Left ventricle myocardium superior (tissue), 1 donor: ENCODE measurements at regions not wholly inside any gene's neighbourhood (a gene's known extent, or its start where the extent isn't known, plus 50 kb on each side); places are given as distances from the start of the nearest gene placed in this dataset.

ENCODE experiments used
- ATAC-seq: fragments of 200-7000 bp; cut with Tn5 transposase; one replicate; pipeline ENCODE4 v1.9.1; 2020; ENCODE audit warnings: mild to moderate bottlenecking, moderate library complexity
- DNase-seq: peaks from one replicate; pipeline ENCODE4 v3.0.0-alpha.2; 2020
- intact Hi-C: fragments of 100-400 bp; cut with micrococcal nuclease; formaldehyde crosslinking; loops from one replicate; pipeline ENCODE4 v1.11.0; 2022
- donor health status: DM: no; HTN: yes; CAD: no; lungs with severe emphysema.

DNA sequence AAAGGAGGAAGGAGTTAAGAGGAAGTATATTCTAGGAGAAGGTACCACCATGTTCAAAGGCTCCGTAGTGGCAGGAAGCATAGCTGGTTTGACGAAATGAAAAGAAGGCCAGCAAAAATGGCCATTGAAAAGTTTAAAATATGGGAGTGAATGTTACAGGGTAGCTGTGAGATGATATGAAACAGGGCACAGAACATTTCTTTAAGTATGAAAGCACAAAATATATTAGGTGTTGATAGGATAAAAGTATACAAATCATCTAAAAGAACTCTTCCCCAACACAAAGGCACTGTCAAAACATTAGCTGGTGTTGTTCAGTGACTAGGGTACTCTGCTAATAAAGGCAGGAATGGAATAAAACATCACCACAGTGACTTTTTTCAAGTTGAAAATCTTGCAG is 216.2 kb downstream of the LRRN1 start:
- no peak for ATAC-seq
- intact Hi-C loops = no loop called here
- DNase-seq = no peak

DNA sequence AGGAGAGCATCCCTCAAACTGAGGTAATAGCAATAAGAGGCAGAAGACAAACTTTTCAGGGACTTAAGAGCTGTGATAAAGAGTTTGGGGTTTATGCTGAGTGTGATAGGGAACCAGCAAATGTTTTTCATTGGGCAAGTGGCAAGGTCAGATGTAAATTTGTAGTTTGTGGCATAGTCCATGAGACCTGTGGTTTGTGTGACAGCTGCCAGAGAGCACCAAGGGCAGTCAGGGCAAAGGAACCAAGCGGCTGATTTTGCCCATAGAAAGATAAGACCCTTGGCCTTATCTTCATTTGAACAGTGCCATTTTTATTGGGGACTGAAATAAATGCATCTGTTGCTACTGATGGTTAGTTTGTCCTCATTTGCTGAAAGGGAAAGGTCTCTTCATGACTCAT is 220.3 kb downstream of the LRRN1 start:
- intact Hi-C loops = no loop called here
- DNase-seq (no peak), ATAC-seq (no peak)

DNA sequence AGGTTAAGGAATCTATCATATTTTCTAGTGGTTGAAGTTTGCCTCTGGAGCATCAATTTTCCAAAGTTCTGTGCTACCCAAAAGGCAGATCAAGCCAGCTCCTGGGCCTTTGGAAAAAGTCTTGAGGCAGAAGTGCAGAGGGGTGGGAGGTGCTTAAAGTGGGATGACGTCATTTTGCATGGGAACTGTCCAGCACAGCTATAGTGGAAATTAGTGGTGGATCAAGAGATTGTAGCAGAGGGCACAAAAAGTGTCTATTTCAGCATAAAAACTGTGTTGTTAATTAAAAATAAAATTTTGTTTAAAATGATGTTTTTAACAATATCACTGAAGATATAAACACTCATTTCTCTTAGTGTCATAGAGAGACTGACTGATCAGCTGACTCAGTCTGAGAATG is 221.9 kb downstream of the LRRN1 start:
- ATAC-seq (no peak), DNase-seq (no peak)
- intact Hi-C loops = no loop called here

DNA sequence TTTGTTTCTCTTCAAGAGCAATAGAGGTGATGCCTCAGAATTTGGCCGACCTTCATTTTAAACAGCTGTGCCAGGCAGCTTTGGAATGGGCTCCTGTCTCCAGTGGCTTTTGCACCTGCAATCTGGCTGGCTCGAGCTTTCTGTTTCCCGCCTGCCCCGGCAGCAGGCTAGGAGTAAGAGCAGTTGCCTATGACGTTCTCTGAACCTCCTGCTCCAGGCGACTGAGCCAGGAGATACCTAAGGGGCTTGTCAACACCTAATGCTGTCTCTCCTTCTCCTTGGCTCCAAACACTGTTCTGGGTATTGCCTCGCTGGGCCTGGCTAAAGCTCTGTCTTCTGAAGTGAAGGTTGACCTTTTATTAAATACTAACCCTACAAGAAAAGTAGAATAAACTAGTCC is 229.9 kb downstream of the LRRN1 start:
- intact Hi-C loops = no loop called here
- ATAC-seq (peak; percentile 99), DNase-seq (peak; percentile 78)

DNA sequence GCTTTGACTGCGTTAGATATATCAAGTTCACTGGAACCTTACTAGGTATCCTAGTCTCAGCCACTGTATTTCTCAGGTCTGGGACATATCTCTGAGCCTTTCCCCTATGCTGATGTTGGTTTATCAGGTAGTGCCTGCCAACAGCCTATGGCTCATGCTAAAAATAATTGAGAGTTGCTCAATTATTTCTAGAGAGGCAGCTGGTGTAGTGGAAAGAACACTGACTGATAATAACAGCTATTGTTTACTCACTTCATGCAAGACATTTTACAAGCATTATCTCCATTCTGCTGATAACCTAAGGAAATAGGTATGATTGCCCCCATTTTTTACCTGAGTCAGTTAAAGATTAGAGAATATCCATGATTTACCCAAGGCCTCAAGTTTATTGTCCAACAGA is 231.4 kb downstream of the LRRN1 start:
- intact Hi-C loops = no loop called here
- DNase-seq (no peak), ATAC-seq (peak; percentile 87)

DNA sequence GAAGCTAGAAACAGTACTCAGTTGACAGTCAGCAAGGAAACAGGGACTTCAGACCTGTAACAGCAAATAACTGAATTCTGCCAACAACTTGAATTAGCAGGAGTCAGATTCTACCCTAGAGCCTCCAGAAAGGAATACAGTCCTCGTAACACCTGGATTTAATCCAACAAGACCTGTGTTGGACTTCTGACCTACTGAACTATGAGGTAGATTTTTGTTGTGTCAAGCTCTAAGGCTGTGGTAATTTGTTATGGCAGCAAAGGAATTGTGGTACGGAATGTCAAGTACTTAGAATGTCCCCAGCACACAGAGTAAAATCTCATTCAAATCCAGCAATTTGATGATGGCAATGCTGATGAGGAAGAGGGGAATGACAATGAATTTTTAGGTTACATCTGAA is 234.1 kb downstream of the LRRN1 start:
- ATAC-seq (no peak), DNase-seq (no peak)
- intact Hi-C loops = no loop called here

DNA sequence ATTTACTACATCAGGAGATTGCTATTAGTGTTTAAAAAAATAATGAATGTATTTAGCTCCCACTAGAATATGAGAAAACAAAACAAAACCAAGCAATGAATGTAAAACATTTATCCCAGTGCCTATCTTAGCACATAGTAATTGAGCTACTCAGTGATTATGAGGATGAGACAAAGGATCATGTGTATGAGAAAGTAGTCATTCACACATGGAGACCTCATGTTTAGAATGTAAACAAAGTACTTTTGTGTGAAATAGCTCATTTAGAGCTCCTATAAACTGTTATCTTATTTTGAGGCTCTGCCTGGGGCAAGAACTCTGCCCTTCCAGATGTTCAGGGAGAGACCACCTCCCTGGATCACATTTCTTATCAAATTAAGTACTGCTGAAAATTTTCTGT is 236.8 kb downstream of the LRRN1 start:
- DNase-seq = no peak
- ATAC-seq = no peak
- intact Hi-C loops = no loop called here

DNA sequence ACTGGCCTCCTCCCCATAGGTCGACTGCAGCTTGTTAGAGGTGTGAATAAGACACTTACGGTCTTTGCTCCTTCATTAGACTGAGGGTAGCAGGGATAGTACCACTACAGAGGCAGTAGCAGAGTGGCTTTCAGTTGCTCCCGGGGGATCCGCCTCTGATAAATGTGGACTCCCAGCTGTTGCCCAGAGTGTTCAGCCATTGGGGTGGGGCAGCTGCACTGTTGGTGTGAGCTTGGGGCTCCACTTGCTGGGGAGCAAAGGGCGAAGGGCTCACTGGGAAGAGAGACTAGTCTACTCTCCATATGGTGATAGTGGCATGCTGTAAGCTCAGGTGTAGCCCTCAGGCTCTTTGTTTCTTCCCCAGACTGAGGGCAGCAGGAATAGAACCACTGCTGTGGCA is 239.1 kb downstream of the LRRN1 start:
- ATAC-seq (no peak), DNase-seq (no peak)
- intact Hi-C loops = no loop called here

DNA sequence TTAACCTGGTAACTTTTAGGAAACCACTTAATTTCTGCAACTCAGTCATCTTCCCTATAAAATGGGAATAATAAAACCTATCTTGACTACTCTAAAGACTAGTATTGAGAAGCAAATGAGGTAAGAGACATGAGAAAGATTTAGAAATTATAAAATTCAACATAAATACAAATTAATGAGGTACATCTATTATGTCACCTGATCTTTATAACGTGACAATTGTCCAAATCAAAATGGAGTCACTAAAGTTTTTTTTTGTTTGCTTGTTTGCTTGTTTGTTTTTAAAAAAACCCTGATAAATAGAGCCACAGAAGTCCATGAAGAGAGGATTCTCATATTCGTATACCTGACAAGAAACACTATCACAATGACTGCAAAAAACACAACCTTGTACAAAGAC is 242.8 kb downstream of the LRRN1 start:
- intact Hi-C loops = no loop called here
- ATAC-seq = no peak

DNA sequence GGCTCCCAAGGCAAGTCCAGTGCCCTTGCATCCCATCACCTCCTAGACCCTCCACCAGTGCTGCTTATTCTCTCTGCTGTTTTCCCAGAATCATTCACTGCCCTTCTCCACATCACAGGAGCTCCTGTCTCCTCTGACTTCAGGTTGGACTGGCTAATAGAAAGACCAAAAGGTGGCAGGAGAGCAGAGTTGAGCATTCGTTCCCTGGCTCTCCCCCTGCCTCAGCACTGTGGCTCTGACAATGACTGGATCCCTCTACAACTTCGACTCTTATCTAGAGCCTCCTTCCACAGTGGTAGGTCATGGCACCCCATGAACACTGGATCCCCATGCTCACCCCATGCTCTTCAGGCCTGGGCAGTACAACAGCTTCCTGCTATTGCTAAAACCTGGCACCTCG is 243.6 kb downstream of the LRRN1 start:
- intact Hi-C loops = no loop called here
- ATAC-seq (no peak), DNase-seq (no peak)

More for the DNA sequence above, 242.8 kb downstream of the LRRN1 start:
- no peak for DNase-seq

DNA sequence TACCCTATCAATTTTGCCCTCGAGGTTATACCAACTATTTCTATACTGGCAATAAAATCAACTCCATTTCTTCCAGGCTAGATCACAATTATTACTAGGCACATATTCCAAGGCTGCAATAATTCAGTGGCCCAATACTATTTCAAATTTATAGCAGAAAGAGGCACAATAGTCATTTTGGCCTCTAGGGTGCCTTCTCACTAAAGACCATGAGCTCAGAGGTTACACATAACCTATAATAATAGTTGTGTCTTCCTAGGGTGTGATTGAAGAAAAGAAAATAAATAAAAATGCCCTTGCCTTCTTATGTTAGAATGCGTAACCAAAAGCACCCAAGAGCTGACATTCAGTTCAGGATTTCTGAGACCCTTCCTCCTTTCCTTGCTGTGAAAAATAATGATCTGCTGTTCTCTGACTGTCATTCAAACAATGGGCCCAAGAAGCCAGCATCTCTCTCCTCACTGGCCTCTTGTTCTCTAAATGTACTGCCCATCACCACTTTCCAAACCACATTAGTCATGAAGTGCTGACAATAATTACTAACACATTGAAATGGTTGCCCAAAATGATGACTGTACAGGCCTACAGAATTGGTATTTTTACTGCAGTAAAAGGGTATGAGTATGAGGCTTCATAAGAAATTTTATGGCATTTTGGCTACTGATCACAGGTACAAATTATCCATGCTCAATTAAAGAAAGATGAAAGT is 244.8 kb downstream of the LRRN1 start:
- DNase-seq (no peak), ATAC-seq (no peak)
- intact Hi-C loops = no loop called here

DNA sequence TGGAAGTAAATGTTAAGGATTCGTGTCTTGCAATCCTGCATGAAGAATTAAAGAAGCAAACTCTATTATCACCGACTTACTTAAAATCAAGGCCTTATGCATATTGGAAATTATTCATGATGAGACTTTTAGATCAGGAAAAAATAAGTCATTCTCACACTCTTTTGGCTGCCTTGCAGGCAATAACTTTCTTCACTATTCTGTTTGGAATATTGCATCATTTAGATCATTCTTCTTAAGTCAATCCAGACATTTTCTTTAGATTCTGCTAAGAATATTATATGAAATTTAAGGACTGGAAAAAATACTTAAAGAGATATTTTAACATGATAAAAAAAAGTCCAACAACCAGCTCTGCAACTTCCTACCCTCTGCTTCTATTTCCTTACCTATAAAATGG is 245.4 kb downstream of the LRRN1 start:
- intact Hi-C loops = no loop called here
- ATAC-seq = no peak
- no peak for DNase-seq

DNA sequence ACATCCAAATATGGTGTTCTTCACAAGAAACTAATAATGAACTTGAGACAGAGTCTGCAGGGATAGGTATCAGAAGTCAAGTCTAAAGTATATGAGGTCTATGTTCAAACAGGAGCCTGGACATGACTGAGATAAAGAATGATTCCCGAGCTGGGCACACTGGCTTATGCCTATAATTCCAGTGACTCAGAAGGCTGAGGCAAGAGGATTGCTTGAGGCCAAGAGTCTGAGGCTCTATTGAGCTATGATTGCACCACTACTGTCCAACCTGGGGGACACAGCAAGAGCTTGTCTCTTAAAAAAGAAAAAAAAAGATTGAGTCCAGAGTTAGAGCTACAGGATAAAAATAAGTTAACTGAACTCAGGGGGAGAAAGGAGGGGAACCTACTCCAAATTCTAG is 246.5 kb downstream of the LRRN1 start:
- intact Hi-C loops = no loop called here
- no peak for ATAC-seq
- DNase-seq = no peak

DNA sequence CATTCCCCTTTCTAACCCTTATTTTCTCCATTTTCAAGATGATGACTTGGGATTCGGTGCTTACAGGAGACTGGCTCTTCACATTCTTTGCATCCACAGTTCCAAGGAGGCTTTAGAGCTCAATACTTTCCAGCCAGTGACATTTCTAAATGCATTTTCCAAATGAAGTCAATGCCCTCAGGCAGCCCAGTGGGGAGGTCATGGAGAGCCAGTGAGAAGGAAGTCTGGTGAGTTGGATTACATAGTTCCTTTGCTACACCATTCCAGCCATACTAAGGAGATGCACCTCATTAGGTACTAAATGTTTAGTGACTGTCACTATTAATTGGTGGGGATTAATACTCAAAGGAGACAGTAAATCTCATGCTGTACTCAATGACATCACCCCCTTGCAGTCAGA is 248.1 kb downstream of the LRRN1 start:
- ATAC-seq (no peak), DNase-seq (no peak)
- intact Hi-C loops = no loop called here

DNA sequence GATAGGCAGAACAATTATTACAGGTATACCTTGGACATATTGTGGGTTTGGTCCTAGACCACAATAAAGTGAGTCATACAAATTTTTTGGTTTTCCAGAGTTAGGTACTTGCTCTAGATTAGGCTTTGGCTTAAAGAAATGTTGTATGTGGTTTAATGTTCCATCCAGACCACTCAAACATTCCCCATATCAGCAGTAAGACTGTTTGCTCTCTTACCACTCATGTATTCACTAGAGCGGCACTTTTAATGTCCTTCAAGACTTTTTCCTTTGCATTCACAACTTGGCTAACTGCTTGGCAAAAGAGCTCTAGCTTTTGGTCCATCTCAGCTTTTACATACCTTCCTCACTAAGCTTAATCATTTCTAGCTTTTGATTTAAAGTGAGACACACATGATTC is 250.5 kb upstream of the SETMAR start:
- intact Hi-C loops = no loop called here
- DNase-seq (no peak), ATAC-seq (no peak)

DNA sequence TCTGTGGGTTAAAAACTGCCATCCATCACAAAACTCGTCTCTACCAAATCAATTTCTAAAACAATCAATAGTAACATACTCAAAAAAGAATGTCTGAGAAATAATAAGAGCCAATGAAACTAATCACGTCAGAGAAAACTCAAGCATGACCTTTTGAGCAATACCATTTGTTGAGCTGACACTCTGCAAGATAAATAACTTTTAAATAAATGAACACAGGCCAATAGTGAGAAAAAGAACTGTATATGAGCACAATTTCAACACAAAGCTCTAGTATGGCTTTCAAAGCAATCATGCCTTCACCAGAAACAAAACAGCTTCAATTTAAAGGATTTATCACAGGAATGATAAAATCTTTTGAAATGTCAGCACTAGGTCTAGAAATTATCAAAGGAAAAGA is 249.2 kb upstream of the SETMAR start:
- intact Hi-C loops = no loop called here
- ATAC-seq (no peak), DNase-seq (no peak)

DNA sequence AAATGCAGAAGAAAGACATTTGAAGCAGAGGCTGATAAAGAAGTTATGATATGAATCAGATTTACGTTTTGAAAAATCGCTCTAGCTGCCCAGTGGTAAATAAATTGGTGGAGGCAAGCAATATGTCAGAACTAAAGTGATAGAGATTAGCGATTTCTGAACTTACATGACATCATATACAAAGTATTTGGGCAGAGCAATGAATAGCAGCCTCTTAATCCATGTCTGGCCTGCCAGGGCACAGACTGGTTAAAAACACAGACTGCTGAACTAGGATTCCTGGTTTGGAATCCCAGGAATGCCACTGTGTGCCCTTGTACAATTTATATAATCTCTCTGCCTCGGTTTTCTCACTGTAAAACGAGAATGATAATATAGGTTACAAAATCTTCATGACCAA is 243.1 kb upstream of the SETMAR start:
- intact Hi-C loops = no loop called here
- DNase-seq (no peak), ATAC-seq (peak; percentile 66)

DNA sequence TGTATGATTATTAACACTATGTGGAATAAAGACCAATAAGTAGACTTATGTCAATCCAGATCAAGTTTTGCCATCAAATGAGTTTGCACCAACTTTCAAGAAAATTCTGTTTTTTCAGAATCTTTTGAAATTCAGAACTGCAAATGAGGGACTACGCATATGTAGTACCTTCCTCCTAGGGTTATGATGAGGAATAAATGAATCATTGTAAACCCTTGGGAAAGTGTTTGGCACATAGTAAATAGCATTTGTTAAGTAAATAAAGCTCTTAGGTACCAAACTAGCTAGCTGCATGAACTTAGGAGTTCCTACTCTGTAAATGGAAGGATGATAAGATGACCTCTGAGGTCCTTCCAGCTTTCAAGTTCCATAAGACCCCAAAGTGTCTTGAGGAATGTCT is 242.6 kb upstream of the SETMAR start:
- intact Hi-C loops = no loop called here
- ATAC-seq (no peak), DNase-seq (no peak)

DNA sequence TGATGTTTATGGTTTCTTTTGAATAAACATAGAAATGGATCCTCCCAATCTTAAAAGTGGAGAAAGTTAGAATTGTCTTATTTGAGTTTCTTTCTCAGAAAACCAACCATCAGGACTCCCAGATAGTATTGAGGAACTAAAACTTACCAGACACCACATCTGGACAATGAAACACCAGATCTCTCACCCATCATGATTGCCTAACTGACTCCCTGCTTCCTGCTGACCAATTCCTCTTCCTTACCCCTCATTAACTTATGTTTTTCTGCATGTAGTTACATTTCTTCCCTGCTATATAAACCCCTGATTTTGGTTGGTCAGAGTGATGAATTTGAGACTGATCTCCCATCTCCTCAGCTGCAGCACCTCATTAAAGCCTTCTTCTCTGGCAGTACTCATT is 242.0 kb upstream of the SETMAR start:
- ATAC-seq = no peak
- intact Hi-C loops = no loop called here
- DNase-seq = no peak

DNA sequence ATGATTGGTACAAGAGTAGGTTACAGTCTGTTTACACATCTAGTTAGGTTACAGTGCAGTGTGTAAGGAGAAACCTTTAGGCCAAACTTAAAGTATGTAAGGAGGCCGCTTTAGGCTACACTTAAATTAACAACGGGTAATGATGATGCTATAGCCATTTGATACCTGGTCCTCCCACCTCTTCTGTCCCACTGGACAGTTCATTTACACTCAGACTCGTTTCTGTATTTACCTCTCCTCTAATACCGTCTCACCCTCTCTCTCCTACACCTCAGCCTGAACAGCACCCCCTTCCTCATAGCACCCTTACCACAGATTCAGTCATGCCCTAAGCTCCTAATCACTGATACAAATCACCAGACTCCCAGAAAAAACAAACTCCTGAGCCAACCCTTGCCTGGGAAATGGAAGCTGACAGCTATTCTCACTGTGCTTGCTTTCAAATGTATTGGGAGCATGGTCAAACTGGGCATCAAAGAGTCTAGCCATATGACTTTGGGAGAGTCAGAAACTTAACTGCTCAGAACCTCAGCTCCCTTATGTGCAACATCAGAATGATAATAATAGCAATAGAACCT is 241.3 kb upstream of the SETMAR start:
- intact Hi-C loops = no loop called here
- no peak for DNase-seq
- no peak for ATAC-seq

DNA sequence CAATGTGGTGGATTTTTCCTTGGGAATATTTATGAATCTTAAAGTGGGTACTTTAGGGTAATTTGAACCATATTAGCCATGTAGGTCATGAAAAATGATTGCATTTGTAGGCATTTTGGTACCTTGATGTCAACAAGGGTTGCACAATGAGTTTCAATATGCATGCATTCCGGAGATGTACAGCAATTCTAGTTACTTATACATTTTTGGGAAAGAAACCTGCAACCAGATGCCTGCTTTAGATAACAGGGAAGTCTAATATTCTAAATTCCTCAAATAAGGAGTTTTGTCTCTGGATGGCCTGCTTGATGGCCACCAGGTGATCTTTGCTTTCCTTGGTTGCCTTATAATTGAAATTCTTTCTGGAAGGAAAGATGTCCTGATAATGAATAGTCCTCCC is 240.5 kb upstream of the SETMAR start:
- ATAC-seq (no peak), DNase-seq (no peak)
- intact Hi-C loops = no loop called here
